HG03175 (cell line): ENCODE measurements at regions not wholly inside any gene's neighbourhood (a gene's known extent, or its start where the extent isn't known, plus 50 kb on each side); places are given as distances from the start of the nearest gene placed in this dataset.
"Not testable (repeated sequence)": the region's sequence is repeated elsewhere in the genome, so short reads cannot be mapped to it uniquely, and the experiment has no call there.

Source experiments
- ATAC-seq: cut with Tn5 transposase; IDR thresholded peaks from one replicate; pipeline ENCODE4 v1.9.1; 2021; ENCODE audit warnings: mild to moderate bottlenecking, moderate library complexity; ENCODE audit not compliant: unreplicated experiment

DNA sequence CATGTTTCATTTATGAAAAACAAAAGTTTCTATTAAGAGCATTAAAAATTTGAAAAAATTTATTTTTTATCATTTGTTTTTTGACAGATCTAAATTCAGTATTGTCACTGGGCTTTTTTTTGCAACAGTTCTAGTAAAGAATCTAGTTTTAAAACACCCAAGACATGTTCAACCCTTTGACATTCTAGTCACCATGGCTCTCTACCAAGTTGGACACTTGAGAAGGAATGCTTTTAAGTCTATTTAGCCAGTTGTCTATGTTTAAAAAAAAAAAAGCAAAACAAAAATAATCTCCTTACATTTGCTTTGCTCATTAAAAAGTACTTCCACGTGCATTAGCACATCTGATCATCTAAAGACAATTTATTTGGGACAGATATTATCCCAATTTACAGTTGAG is 417.5 kb downstream of the RSL24D1 start:
- ATAC-seq, result no peak

- ATAC-seq, result no peak
Observed at GRCh38 chr15:54776410-54776809, 420.3 kb downstream of the RSL24D1 start.

GRCh38 chr15:54772663-54773062 is 424.1 kb downstream of the RSL24D1 start:
- ATAC-seq, result no peak

GRCh38 chr15:54749461-54749860 is 447.3 kb downstream of the RSL24D1 start:
- not testable (repeated sequence) for ATAC-seq

DNA sequence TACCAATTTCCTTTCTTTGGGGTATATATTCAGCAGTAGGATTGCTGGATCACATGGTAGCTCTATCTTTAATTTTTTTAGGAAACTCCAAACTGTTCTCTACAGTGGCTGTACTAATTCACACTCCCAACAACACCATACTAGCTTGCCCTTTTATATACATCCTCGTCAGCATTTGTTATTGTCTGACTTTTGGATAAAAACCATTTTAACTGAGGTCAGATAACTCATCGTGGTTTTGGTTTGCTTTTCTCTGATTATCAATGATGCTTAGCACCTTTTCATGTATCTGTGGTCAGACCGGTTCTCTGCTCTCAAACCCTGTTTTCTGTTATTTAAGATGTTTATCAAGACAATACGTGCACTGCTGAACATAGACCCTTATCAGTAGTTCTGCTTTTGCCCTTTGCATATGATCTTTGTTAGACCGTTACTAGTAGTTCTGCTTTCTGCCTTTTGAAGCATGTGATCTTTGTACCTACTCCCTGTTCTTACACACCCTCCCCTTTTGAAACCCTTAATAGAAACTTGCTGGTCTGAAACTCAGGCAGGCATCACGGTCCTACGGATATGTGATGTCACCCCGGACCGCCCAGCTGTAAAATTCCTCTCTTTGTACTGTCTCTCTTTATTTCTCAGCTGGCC is 474.3 kb downstream of the RSL24D1 start:
- ATAC-seq, result no peak

- no peak for ATAC-seq
Observed at GRCh38 chr15:54719325-54719724, 477.4 kb downstream of the RSL24D1 start.

DNA sequence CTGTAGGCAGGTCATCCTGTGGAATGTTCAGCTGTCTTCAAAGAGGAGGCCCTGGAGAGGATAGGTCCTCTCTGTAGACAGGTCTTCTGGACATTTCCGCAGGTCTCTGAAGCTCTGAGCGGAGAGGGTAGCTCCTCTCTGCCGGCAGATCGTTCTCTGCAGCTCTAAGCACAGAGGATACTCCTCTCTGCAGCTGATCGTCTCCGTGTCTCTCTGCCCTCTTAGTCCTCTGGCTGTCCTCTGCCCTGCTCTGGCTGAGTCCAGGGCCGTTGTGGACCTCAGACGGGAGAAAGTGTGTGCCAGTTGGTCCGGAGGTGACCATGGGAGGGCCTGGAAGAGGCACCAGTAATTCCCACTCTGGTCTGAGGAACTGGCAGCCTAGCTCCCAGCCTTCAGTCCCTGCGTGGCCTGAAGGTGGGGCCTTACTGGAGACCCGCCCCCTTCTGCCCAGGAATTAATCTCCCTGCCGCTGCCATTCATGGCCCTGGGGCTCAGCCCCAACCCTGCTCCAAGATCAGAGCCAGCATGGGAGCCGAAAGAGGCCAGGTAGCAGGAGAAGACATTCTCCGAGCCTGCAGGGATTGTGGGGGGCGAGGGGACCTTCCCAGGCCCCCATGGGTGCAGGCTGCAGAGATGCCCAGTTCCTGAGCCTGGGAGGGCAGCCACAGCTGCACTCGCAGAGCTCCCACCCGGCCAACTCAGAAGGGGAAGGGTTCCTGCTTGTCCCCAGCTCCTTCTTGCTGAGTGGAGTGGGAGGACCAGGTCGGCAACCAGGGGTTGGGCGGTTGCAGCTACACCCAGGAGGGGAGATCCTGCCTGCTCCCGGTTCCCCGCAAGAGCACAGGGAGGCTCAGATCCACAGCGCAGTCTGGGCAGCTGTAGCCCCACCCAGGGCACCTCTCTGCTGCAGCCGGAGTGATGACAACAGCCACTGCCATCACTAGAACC is 488.7 kb downstream of the RSL24D1 start:
- ATAC-seq, result no peak

- no peak for ATAC-seq
Observed at GRCh38 chr15:54687628-54688027, 509.1 kb downstream of the RSL24D1 start.
